ENCODE measurements at regions not wholly inside any gene's neighbourhood (a gene's known extent, or its start where the extent isn't known, plus 50 kb on each side); places are given as distances from the start of the nearest gene placed in this dataset.

GRCh38 chr5:38045446-38045845 lies 205.6 kb upstream of the GDNF start:
- TF ChIP-seq POLR2A (IDR thresholded peaks at IDR 0.05; ENCODE audit: low read length) (no peak), GATA1 (IDR thresholded peaks at IDR 0.05; ENCODE audit: low read depth, low read length) (no peak)

Measured in erythroblast (primary cell).